ENCODE measurements at regions not wholly inside any gene's neighbourhood (a gene's known extent, or its start where the extent isn't known, plus 50 kb on each side); places are given as distances from the start of the nearest gene placed in this dataset.

- no peak for TF ChIP-seq POLR2A (IDR thresholded peaks at IDR 0.05)
- TF ChIP-seq CTCF (IDR thresholded peaks at IDR 0.05) = no peak
Measured at GRCh38 chr13:73991384-73991783, 142.8 kb downstream of the KLF12 start.
